Testis (tissue), 2 donors: ENCODE measurements at regions not wholly inside any gene's neighbourhood (a gene's known extent, or its start where the extent isn't known, plus 50 kb on each side); places are given as distances from the start of the nearest gene placed in this dataset.
"Not testable (repeated sequence)": the region's sequence is repeated elsewhere in the genome, so short reads cannot be mapped to it uniquely, and the experiment has no call there.

Experiments
- POLR2A ChIP-seq: fragments of 450-650 bp; IDR thresholded peaks from one replicate; pipeline ENCODE4 v1.6.1; 2017; ENCODE audit warnings: antibody characterized with exemption, mild to moderate bottlenecking, moderate library complexity
- TF ChIP-seq, protein P1 (sequence below), 3 experiments: fragments of 450-650 bp in 2 of 3; fragments of 200-600 bp in 1 of 3; sonication (generic) in 1 of 3; IDR thresholded peaks; one replicate each; pipeline ENCODE4 v1.5.1; 2016 to 2019; ENCODE audit warnings: antibody characterized with exemption in 3 of 3, mild to moderate bottlenecking in 2 of 3, moderate library complexity in 1 of 3

DNA sequence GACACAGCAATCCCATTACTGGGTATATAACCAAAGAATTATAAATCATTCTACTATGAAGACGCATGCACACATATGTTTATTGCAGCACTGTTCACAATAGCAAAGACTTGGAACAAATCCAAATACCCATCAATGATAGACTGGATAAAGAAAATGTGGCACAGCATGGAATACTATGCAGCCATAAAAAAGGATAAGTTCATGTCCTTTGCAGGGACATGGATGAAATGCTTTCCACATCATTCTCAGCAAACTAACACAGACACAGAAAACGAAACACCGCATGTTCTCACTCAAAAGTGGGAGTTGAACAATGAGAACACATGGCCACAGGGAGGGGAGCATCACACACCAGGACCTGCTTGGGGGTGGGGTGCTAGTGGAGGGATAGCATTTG lies 613.0 kb downstream of the RFPL4B start:
- TF ChIP-seq, protein P1, sequence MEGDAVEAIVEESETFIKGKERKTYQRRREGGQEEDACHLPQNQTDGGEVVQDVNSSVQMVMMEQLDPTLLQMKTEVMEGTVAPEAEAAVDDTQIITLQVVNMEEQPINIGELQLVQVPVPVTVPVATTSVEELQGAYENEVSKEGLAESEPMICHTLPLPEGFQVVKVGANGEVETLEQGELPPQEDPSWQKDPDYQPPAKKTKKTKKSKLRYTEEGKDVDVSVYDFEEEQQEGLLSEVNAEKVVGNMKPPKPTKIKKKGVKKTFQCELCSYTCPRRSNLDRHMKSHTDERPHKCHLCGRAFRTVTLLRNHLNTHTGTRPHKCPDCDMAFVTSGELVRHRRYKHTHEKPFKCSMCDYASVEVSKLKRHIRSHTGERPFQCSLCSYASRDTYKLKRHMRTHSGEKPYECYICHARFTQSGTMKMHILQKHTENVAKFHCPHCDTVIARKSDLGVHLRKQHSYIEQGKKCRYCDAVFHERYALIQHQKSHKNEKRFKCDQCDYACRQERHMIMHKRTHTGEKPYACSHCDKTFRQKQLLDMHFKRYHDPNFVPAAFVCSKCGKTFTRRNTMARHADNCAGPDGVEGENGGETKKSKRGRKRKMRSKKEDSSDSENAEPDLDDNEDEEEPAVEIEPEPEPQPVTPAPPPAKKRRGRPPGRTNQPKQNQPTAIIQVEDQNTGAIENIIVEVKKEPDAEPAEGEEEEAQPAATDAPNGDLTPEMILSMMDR (IDR thresholded peaks at IDR 0.05) = not testable (repeated sequence)
- TF ChIP-seq POLR2A = not testable (repeated sequence)
